Endothelial cell of umbilical vein (primary cell): ENCODE measurements at regions not wholly inside any gene's neighbourhood (a gene's known extent, or its start where the extent isn't known, plus 50 kb on each side); places are given as distances from the start of the nearest gene placed in this dataset.

Experiments
- BruUV-seq: library from RNA; stranded (reverse); fragments of 400-500 nt; replicated peaks from 2 replicates; lab custom pipeline; 2021; lab: Mats Ljungman, UMichigan
- CTCF ChIA-PET: fragments of 300-600, 350-600 bp; sonication (Branson Sonifier 250); formaldehyde crosslinking; loops from one replicate; lab custom pipeline; 2021; ENCODE audit warnings: antibody characterized with exemption, inconsistent platforms; lab: Charles Lee
- POLR2A ChIA-PET: fragments of 300-600, 350-600 bp; sonication (Branson Sonifier 250); formaldehyde crosslinking; loops from one replicate; lab custom pipeline; 2021; ENCODE audit warnings: antibody characterized with exemption, inconsistent platforms; lab: Charles Lee
- DNase-seq: peaks from one replicate; pipeline ENCODE4 v3.0.0-alpha.2; 2011; ENCODE audit warnings: low read depth, low spot score
- FAIRE-seq: peaks from 2 replicates; lab custom pipeline; 2011; peaks lifted over from hg19 to GRCh38; lab: Jason Lieb, UNC
- H2AFZ ChIP-seq: 2 replicates; pipeline ENCODE4 v1.6.0; 2012; ENCODE audit warnings: low read depth, low read length, control low read depth, inconsistent platforms
- H3K27ac ChIP-seq: 2 replicates; pipeline ENCODE4 v1.5.1; 2011; ENCODE audit warnings: low read depth, mild to moderate bottlenecking, control low read depth, low read length, moderate library complexity; ENCODE audit not compliant: insufficient read depth
- H3K27me3 ChIP-seq, 2 experiments: 2 replicates each; pipeline versions ENCODE4 v1.6.0 to v1.6.1; 2011; ENCODE audit warnings: low read length in 2 of 2, mixed read lengths in 1 of 2; ENCODE audit not compliant: control insufficient read depth in 2 of 2, insufficient read depth in 2 of 2
- H3K36me3 ChIP-seq, 2 experiments: 2 replicates in 1 of 2; 3 replicates in 1 of 2; pipeline ENCODE4 v1.5.1; 2011; ENCODE audit warnings: low read length in 2 of 2, mild to moderate bottlenecking in 1 of 2, moderate library complexity in 1 of 2; ENCODE audit not compliant: control insufficient read depth in 2 of 2, insufficient read depth in 2 of 2; ENCODE audit errors: extremely low read depth in 1 of 2
- H3K4me1 ChIP-seq: 3 replicates; pipeline ENCODE4 v1.5.1; 2011; ENCODE audit warnings: mild to moderate bottlenecking, low read length; ENCODE audit not compliant: control insufficient read depth, insufficient read depth; ENCODE audit errors: extremely low read depth
- H3K4me2 ChIP-seq: 2 replicates; pipeline ENCODE4 v1.6.1; 2011; ENCODE audit warnings: low read length, control low read depth, mixed read lengths; ENCODE audit not compliant: insufficient read depth
- H3K4me3 ChIP-seq, 3 experiments: fragments of 200-600 bp in 1 of 3; sonication (generic), shearing (Covaris generic) in 1 of 3; replicated peaks in 1 of 3; 2 replicates each; pipeline ENCODE4 v1.5.1; 2011 to 2016; ENCODE audit warnings: control low read depth in 3 of 3, low read length in 3 of 3, mild to moderate bottlenecking in 2 of 3, inconsistent platforms in 1 of 3, low read depth in 1 of 3, moderate library complexity in 1 of 3; ENCODE audit not compliant: insufficient read depth in 1 of 3
- H3K79me2 ChIP-seq: 2 replicates; pipeline ENCODE4 v1.6.0; 2012; ENCODE audit warnings: low read length, inconsistent platforms; ENCODE audit not compliant: control insufficient read depth, insufficient read depth
- H3K9ac ChIP-seq: replicated peaks from 2 replicates; pipeline ENCODE3; 2011; ENCODE audit warnings: low read length, control low read depth; ENCODE audit not compliant: insufficient read depth; ENCODE audit errors: extremely low read depth
- H3K9me1 ChIP-seq: replicated peaks from 3 replicates; pipeline ENCODE4 v1.6.0; 2011; ENCODE audit warnings: mild to moderate bottlenecking, low read length; ENCODE audit not compliant: control insufficient read depth, insufficient read depth; ENCODE audit errors: extremely low read depth
- H3K9me3 ChIP-seq: replicated peaks from 2 replicates; pipeline ENCODE4 v1.5.1; 2012; ENCODE audit warnings: low read length, inconsistent platforms; ENCODE audit not compliant: control insufficient read depth, insufficient read depth
- H4K20me1 ChIP-seq: replicated peaks from 2 replicates; pipeline ENCODE3; 2011; ENCODE audit warnings: mild to moderate bottlenecking, low read length; ENCODE audit not compliant: control insufficient read depth, insufficient read depth; ENCODE audit errors: extremely low read depth
- EZH2 ChIP-seq: IDR thresholded peaks from 2 replicates; pipeline ENCODE4 v1.6.1; 2012; ENCODE audit warnings: borderline replicate concordance, low read depth, mild to moderate bottlenecking, moderate library complexity, low read length, inconsistent platforms; ENCODE audit not compliant: severe bottlenecking
- FOS ChIP-seq: IDR thresholded peaks from 2 replicates; pipeline ENCODE4 v1.6.1; 2011; ENCODE audit warnings: mild to moderate bottlenecking, low read length, moderate library complexity, borderline replicate concordance; ENCODE audit not compliant: insufficient read depth
- GATA2 ChIP-seq: IDR thresholded peaks from 2 replicates; pipeline ENCODE4 v1.7.0; 2011; ENCODE audit warnings: low read depth, mild to moderate bottlenecking, moderate library complexity, mixed read lengths, low read length; ENCODE audit not compliant: insufficient read length, insufficient read depth
- JUN ChIP-seq: IDR thresholded peaks from 2 replicates; pipeline ENCODE4 v1.6.1; 2011; ENCODE audit warnings: borderline replicate concordance, low read depth; ENCODE audit not compliant: insufficient read length, insufficient read depth
- MYC ChIP-seq: IDR thresholded peaks from one replicate; pipeline ENCODE4 v1.6.1; 2011; ENCODE audit warnings: mild to moderate bottlenecking, low read depth, low read length
- POLR2A ChIP-seq: IDR thresholded peaks from 2 replicates; pipeline ENCODE4 v1.6.1; 2012; ENCODE audit warnings: low read depth, mild to moderate bottlenecking, control low read depth, low read length
- POLR2AphosphoS5 ChIP-seq: IDR thresholded peaks from 2 replicates; pipeline ENCODE4 v1.6.1; 2012; ENCODE audit warnings: low read depth, mild to moderate bottlenecking, control low read depth, low read length, moderate library complexity; ENCODE audit not compliant: insufficient read depth
- dilution Hi-C: fragments of 300-500 bp; cut with MboI; formaldehyde crosslinking; loops from one replicate; pipeline ENCODE4 v1.15.0; 2019; ENCODE audit warnings: low sequenced_read_pairs; ENCODE audit not compliant: extremely low pct_ligation_motif_present
- intact Hi-C: fragments of 100-400 bp; cut with micrococcal nuclease; formaldehyde crosslinking; loops from one replicate; pipeline ENCODE4 v1.10.0; 2022
- TF ChIP-seq, protein P1 (sequence below), 2 donors: IDR thresholded peaks; 1 replicate in 1 of 2; 2 replicates in 1 of 2; pipeline ENCODE4 v1.5.1; 2011; ENCODE audit warnings: low read length in 2 of 2, mild to moderate bottlenecking in 2 of 2, moderate library complexity in 2 of 2, control low read depth in 1 of 2, inconsistent platforms in 1 of 2, low read depth in 1 of 2; ENCODE audit not compliant: insufficient read depth in 1 of 2; ENCODE audit errors: extremely low read depth in 1 of 2
- TF ChIP-seq, protein P2 (sequence below): IDR thresholded peaks from 2 replicates; pipeline ENCODE4 v1.6.1; 2011; ENCODE audit not compliant: insufficient read depth, insufficient read length

DNA sequence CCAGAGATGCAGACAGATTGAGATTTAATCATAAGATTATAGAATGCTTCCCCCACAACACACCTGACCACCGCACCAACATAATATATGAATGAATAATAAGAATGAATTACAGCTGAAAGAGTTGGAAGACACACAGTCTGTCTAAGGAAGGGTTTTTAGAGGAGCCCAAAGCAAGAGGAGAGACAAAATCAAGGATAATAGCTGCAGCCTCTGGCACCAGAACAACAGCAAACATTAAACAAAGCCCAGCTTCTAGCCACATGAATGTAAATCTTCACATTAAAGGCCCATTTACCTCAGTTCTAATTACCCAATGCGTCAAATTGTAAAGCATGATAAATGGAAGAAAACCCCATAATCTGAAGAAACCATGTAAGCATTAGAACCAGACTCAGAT lies 133.9 kb downstream of the SPCS3 start:
- no TSS peak for BruUV-seq
- H3K27me3 ChIP-seq = no peaks in the 10 kb centered on the region
- H4K20me1 ChIP-seq = no peaks in the 10 kb centered on the region
- no peaks in the 10 kb centered on the region for H3K36me3 ChIP-seq
- DNase-seq (no peak), FAIRE-seq (no peak)
- no peaks in the 10 kb centered on the region for H3K4me1 ChIP-seq
- H3K9ac ChIP-seq = no peak overlapping the region
- CTCF ChIA-PET = no interaction called here
- no peaks in the 10 kb centered on the region for H3K9me3 ChIP-seq
- TF ChIP-seq GATA2 (no peak), POLR2AphosphoS5 (no peak), MYC (no peak), EZH2 (no peak), POLR2A (no peak), FOS (no peak), JUN (no peak)
- TF ChIP-seq, protein P1, sequence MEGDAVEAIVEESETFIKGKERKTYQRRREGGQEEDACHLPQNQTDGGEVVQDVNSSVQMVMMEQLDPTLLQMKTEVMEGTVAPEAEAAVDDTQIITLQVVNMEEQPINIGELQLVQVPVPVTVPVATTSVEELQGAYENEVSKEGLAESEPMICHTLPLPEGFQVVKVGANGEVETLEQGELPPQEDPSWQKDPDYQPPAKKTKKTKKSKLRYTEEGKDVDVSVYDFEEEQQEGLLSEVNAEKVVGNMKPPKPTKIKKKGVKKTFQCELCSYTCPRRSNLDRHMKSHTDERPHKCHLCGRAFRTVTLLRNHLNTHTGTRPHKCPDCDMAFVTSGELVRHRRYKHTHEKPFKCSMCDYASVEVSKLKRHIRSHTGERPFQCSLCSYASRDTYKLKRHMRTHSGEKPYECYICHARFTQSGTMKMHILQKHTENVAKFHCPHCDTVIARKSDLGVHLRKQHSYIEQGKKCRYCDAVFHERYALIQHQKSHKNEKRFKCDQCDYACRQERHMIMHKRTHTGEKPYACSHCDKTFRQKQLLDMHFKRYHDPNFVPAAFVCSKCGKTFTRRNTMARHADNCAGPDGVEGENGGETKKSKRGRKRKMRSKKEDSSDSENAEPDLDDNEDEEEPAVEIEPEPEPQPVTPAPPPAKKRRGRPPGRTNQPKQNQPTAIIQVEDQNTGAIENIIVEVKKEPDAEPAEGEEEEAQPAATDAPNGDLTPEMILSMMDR (IDR thresholded peaks at IDR 0.05; ENCODE audit: extremely low read depth in 1 of 2, insufficient read depth in 1 of 2, low read depth in 1 of 2, low read length in 2 of 2) = no peak
- TF ChIP-seq, protein P2, sequence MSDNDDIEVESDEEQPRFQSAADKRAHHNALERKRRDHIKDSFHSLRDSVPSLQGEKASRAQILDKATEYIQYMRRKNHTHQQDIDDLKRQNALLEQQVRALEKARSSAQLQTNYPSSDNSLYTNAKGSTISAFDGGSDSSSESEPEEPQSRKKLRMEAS = no peak
- dilution Hi-C loops = no loop called here
- H3K9me1 ChIP-seq = no peaks in the 10 kb centered on the region
- no peak overlapping the region for H3K4me3 ChIP-seq
- intact Hi-C loops = no loop called here
- no peak overlapping the region for H3K4me2 ChIP-seq
- H3K27ac ChIP-seq = no peak overlapping the region
- no peaks in the 10 kb centered on the region for H3K79me2 ChIP-seq
- no peak overlapping the region for H2AFZ ChIP-seq
- POLR2A ChIA-PET = no interaction called here
